ENCODE measurements at regions not wholly inside any gene's neighbourhood (a gene's known extent, or its start where the extent isn't known, plus 50 kb on each side); places are given as distances from the start of the nearest gene placed in this dataset.

DNA sequence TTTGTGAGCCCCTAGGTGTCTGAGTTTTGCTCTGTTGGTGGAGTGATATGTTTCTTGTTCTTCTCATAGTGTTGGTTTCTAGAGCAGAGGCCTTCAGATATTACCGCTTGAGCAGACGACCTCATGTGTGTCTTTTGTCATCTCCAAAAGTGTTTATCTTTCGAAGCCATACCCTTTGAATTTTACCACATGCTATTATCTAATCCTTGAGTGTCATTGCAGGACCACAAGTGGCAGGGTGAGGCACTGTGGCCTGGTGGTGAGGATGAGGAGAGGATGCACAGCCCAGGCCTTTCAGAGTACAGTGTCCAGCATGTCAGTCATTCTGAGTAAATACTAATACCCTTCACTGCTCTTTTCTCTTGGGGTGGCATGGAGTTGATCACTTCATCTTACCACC, 57.2 kb upstream of the CISTR start:
- no peak overlapping the region for H3K27ac ChIP-seq (ENCODE audit: insufficient read depth, low read depth, low read length)
- peaks cover 35 to 41% of the 10 kb centered on the region in 2 experiments for H3K27me3 ChIP-seq (ENCODE audit: control insufficient read depth in 2 of 2, insufficient read depth in 2 of 2, low read length in 2 of 2)
- no peaks in the 10 kb centered on the region for H3K79me2 ChIP-seq (ENCODE audit: control insufficient read depth, insufficient read depth, low read length)
- no peaks in the 10 kb centered on the region for H4K20me1 ChIP-seq (replicated peaks; ENCODE audit: control insufficient read depth, extremely low read depth, insufficient read depth, low read length)
- H2AFZ ChIP-seq (ENCODE audit: low read depth, low read length): no peak overlapping the region
- FAIRE-seq (no peak), DNase-seq (ENCODE audit: low read depth, low spot score) (no peak)
- POLR2A ChIA-PET: no interaction called here
- TF ChIP-seq EZH2 (IDR thresholded peaks at IDR 0.05; ENCODE audit: borderline replicate concordance, low read depth, low read length, severe bottlenecking) (no peak), POLR2A (IDR thresholded peaks at IDR 0.05; ENCODE audit: low read depth, low read length) (no peak), MYC (IDR thresholded peaks at IDR 0.05; ENCODE audit: low read depth, low read length) (no peak), FOS (IDR thresholded peaks at IDR 0.05; ENCODE audit: borderline replicate concordance, insufficient read depth, low read length) (no peak), JUN (IDR thresholded peaks at IDR 0.05; ENCODE audit: borderline replicate concordance, insufficient read depth, insufficient read length, low read depth) (no peak), POLR2AphosphoS5 (IDR thresholded peaks at IDR 0.05; ENCODE audit: insufficient read depth, low read depth, low read length) (no peak)
- TF ChIP-seq, protein P1, sequence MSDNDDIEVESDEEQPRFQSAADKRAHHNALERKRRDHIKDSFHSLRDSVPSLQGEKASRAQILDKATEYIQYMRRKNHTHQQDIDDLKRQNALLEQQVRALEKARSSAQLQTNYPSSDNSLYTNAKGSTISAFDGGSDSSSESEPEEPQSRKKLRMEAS (IDR thresholded peaks at IDR 0.05; ENCODE audit: insufficient read depth, insufficient read length): no peak
- TF ChIP-seq, protein P2, sequence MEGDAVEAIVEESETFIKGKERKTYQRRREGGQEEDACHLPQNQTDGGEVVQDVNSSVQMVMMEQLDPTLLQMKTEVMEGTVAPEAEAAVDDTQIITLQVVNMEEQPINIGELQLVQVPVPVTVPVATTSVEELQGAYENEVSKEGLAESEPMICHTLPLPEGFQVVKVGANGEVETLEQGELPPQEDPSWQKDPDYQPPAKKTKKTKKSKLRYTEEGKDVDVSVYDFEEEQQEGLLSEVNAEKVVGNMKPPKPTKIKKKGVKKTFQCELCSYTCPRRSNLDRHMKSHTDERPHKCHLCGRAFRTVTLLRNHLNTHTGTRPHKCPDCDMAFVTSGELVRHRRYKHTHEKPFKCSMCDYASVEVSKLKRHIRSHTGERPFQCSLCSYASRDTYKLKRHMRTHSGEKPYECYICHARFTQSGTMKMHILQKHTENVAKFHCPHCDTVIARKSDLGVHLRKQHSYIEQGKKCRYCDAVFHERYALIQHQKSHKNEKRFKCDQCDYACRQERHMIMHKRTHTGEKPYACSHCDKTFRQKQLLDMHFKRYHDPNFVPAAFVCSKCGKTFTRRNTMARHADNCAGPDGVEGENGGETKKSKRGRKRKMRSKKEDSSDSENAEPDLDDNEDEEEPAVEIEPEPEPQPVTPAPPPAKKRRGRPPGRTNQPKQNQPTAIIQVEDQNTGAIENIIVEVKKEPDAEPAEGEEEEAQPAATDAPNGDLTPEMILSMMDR (IDR thresholded peaks at IDR 0.05; ENCODE audit: extremely low read depth in 1 of 2, insufficient read depth in 1 of 2, low read depth in 1 of 2, low read length in 2 of 2): no peak
- no peak overlapping the region for H3K4me2 ChIP-seq (ENCODE audit: insufficient read depth, low read length)
- CTCF ChIA-PET: no interaction called here
- no peak overlapping the region for H3K9ac ChIP-seq (replicated peaks; ENCODE audit: extremely low read depth, insufficient read depth, low read length)
- no peak overlapping the region for H3K4me3 ChIP-seq (replicated peaks in 1 of 3; ENCODE audit: insufficient read depth in 1 of 3, low read depth in 1 of 3, low read length in 3 of 3)
- BruUV-seq (replicated peaks): no TSS peak
- dilution Hi-C loops (cut with MboI; ENCODE audit: extremely low pct_ligation_motif_present, low sequenced_read_pairs) (no loop called here), intact Hi-C loops (cut with micrococcal nuclease) (no loop called here)
- H3K4me1 ChIP-seq (ENCODE audit: control insufficient read depth, extremely low read depth, insufficient read depth, low read length): no peaks in the 10 kb centered on the region
- no peaks in the 10 kb centered on the region for H3K36me3 ChIP-seq (ENCODE audit: control insufficient read depth in 2 of 2, extremely low read depth in 1 of 2, insufficient read depth in 2 of 2, low read length in 2 of 2)
- no peaks in the 10 kb centered on the region for H3K9me3 ChIP-seq (replicated peaks; ENCODE audit: control insufficient read depth, insufficient read depth, low read length)
- H3K9me1 ChIP-seq (replicated peaks; ENCODE audit: control insufficient read depth, extremely low read depth, insufficient read depth, low read length): no peaks in the 10 kb centered on the region
